ENCODE measurements at regions not wholly inside any gene's neighbourhood (a gene's known extent, or its start where the extent isn't known, plus 50 kb on each side); places are given as distances from the start of the nearest gene placed in this dataset.

DNA sequence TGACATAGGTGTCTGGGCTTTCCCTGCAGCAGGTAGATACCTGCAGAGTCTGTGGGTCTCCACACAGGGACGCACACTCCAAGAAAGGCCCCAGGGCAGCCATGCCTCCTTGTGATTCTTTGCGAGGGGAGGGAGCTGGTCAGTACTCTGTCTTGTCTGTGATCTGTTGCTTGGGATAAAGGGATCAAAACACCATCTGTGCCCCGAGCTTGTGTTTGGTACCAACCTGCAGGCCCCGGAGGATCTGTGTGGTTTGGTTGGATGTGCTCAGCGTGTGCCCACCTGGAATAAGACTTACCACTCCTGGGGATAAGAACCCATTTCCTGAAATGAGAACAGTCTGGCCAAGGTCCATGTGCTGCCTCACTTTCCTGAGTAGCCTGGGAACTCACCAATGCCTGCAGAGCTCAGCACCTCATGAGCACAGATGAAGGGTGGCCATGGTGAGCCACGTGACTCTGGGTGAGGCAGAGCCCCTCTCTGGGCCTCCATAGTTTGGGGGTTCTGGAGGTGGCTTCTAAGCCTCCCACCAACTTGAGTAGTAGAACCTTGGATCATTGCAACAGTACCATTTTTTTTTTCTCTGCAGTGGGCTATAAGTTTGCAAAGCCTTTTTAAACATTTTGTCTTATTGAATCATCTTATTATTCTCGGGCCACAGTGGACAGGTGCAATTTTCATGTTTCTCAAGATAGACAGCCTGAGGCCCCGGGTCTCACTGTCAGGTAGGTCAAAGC is 134.8 kb downstream of the DDX1 start:
- TF ChIP-seq POLR2AphosphoS5 (IDR thresholded peaks at IDR 0.05; ENCODE audit: low read depth, low read length) = no peak
- TF ChIP-seq, protein P1, sequence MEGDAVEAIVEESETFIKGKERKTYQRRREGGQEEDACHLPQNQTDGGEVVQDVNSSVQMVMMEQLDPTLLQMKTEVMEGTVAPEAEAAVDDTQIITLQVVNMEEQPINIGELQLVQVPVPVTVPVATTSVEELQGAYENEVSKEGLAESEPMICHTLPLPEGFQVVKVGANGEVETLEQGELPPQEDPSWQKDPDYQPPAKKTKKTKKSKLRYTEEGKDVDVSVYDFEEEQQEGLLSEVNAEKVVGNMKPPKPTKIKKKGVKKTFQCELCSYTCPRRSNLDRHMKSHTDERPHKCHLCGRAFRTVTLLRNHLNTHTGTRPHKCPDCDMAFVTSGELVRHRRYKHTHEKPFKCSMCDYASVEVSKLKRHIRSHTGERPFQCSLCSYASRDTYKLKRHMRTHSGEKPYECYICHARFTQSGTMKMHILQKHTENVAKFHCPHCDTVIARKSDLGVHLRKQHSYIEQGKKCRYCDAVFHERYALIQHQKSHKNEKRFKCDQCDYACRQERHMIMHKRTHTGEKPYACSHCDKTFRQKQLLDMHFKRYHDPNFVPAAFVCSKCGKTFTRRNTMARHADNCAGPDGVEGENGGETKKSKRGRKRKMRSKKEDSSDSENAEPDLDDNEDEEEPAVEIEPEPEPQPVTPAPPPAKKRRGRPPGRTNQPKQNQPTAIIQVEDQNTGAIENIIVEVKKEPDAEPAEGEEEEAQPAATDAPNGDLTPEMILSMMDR (IDR thresholded peaks at IDR 0.05) = no peak
